ENCODE measurements at regions not wholly inside any gene's neighbourhood (a gene's known extent, or its start where the extent isn't known, plus 50 kb on each side); places are given as distances from the start of the nearest gene placed in this dataset.

DNA sequence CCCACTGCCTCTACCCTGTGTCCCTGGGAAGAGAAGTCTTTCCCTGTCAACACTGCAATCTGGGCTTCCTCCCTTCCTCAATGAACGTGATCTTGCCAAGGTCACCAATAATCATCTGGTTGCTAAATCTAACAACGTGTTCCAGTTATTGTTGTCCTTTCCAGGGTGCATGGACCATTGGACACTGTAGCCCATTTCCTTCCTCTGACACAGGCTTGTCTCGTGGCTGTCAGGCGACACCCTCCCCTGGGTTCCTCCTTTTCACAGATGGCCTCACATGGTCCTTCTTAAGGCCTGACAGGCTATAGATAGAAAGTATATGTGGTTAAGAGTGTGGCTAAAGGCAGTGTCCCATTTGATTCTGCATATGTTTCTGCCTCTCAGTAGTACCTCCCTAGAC, 67.7 kb upstream of the STARD13 start:
- BruUV-seq (replicated peaks) = no TSS peak
- no peak for ATAC-seq
- DNase-seq (ENCODE audit: low read depth, low spot score) = no peak
- peaks cover 2% of the 10 kb centered on the region; the same call in 1 of the 2 replicates for H3K27me3 ChIP-seq (ENCODE audit: control insufficient read depth, insufficient read depth, low read length)
- H3K36me3 ChIP-seq (ENCODE audit: control insufficient read depth, insufficient read depth, low read length) = no peaks in the 10 kb centered on the region
- ChIA-PET CTCF (no interaction called here), POLR2A (no interaction called here)
- TF ChIP-seq SIN3A (IDR thresholded peaks at IDR 0.05; ENCODE audit: borderline replicate concordance, insufficient read depth, low read depth, low read length) (no peak), TCF7L2 (IDR thresholded peaks at IDR 0.05; ENCODE audit: low read depth, low read length) (no peak), POLR2AphosphoS5 (IDR thresholded peaks at IDR 0.05; ENCODE audit: low read depth, low read length) (no peak)
- TF ChIP-seq, protein P1, sequence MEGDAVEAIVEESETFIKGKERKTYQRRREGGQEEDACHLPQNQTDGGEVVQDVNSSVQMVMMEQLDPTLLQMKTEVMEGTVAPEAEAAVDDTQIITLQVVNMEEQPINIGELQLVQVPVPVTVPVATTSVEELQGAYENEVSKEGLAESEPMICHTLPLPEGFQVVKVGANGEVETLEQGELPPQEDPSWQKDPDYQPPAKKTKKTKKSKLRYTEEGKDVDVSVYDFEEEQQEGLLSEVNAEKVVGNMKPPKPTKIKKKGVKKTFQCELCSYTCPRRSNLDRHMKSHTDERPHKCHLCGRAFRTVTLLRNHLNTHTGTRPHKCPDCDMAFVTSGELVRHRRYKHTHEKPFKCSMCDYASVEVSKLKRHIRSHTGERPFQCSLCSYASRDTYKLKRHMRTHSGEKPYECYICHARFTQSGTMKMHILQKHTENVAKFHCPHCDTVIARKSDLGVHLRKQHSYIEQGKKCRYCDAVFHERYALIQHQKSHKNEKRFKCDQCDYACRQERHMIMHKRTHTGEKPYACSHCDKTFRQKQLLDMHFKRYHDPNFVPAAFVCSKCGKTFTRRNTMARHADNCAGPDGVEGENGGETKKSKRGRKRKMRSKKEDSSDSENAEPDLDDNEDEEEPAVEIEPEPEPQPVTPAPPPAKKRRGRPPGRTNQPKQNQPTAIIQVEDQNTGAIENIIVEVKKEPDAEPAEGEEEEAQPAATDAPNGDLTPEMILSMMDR (IDR thresholded peaks at IDR 0.05) = no peak
- TF ChIP-seq, protein P2, sequence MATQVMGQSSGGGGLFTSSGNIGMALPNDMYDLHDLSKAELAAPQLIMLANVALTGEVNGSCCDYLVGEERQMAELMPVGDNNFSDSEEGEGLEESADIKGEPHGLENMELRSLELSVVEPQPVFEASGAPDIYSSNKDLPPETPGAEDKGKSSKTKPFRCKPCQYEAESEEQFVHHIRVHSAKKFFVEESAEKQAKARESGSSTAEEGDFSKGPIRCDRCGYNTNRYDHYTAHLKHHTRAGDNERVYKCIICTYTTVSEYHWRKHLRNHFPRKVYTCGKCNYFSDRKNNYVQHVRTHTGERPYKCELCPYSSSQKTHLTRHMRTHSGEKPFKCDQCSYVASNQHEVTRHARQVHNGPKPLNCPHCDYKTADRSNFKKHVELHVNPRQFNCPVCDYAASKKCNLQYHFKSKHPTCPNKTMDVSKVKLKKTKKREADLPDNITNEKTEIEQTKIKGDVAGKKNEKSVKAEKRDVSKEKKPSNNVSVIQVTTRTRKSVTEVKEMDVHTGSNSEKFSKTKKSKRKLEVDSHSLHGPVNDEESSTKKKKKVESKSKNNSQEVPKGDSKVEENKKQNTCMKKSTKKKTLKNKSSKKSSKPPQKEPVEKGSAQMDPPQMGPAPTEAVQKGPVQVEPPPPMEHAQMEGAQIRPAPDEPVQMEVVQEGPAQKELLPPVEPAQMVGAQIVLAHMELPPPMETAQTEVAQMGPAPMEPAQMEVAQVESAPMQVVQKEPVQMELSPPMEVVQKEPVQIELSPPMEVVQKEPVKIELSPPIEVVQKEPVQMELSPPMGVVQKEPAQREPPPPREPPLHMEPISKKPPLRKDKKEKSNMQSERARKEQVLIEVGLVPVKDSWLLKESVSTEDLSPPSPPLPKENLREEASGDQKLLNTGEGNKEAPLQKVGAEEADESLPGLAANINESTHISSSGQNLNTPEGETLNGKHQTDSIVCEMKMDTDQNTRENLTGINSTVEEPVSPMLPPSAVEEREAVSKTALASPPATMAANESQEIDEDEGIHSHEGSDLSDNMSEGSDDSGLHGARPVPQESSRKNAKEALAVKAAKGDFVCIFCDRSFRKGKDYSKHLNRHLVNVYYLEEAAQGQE (IDR thresholded peaks at IDR 0.05; ENCODE audit: insufficient read depth in 1 of 2, low read depth in 2 of 2, low read length in 1 of 2) = no peak
- H3K4me3 ChIP-seq (ENCODE audit: low read depth in 2 of 2, low read length in 2 of 2) = no peak overlapping the region
- intact Hi-C loops (cut with micrococcal nuclease; ENCODE audit: unreplicated experiment) = no loop called here
- H3K9me3 ChIP-seq (ENCODE audit: control insufficient read depth, insufficient read depth, low read depth, low read length) = no peaks in the 10 kb centered on the region
- no peaks in the 10 kb centered on the region for H3K4me1 ChIP-seq (ENCODE audit: control insufficient read depth, insufficient read depth, low read length)
- in situ Hi-C loops (cut with HindIII; ENCODE audit: low pct_unique_long_range_greater_than_20kb, low sequenced_read_pairs) = no loop called here
- H3K27ac ChIP-seq (ENCODE audit: low read length) = no peak overlapping the region

DNA sequence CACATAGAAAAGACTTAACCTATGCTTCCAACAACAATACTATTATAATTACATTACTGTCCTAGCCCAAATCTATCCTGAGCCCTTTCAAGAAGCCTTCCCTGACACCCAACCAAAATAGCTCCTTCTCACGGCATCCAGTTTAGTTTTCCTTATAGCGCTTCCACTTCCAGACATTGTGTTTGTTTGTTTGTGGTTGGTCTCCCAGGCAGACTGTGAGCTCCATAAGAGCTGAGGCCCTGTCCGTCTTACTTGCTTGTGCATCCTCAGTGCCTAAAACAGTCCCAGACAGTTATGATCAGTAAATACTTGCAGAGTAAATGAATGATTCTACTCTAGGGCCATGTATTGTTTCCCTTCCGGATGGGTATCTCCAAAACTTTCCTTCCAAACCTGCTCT, 68.1 kb upstream of the STARD13 start:
- DNase-seq (ENCODE audit: low read depth, low spot score) = no peak
- intact Hi-C loops (cut with micrococcal nuclease; ENCODE audit: unreplicated experiment) = no loop called here
- in situ Hi-C loops (cut with HindIII; ENCODE audit: low pct_unique_long_range_greater_than_20kb, low sequenced_read_pairs) = no loop called here
- Histone ChIP-seq H3K9me3 (ENCODE audit: control insufficient read depth, insufficient read depth, low read depth, low read length) (no peaks in the 10 kb centered on the region), H3K4me3 (ENCODE audit: low read depth in 2 of 2, low read length in 2 of 2) (no peak overlapping the region), H3K27me3 (ENCODE audit: control insufficient read depth, insufficient read depth, low read length) (peaks cover 2% of the 10 kb centered on the region; the same call in 1 of the 2 replicates), H3K4me1 (ENCODE audit: control insufficient read depth, insufficient read depth, low read length) (no peaks in the 10 kb centered on the region), H3K36me3 (ENCODE audit: control insufficient read depth, insufficient read depth, low read length) (no peaks in the 10 kb centered on the region), H3K27ac (ENCODE audit: low read length) (no peak overlapping the region)
- ATAC-seq = no peak
- ChIA-PET POLR2A (no interaction called here), CTCF (no interaction called here)
- TF ChIP-seq POLR2AphosphoS5 (IDR thresholded peaks at IDR 0.05; ENCODE audit: low read depth, low read length) = no peak
- no peak for TF ChIP-seq SIN3A (IDR thresholded peaks at IDR 0.05; ENCODE audit: borderline replicate concordance, insufficient read depth, low read depth, low read length)
- TF ChIP-seq, protein P1 (IDR thresholded peaks at IDR 0.05) = no peak
- TF ChIP-seq TCF7L2 (IDR thresholded peaks at IDR 0.05; ENCODE audit: low read depth, low read length) = no peak
- TF ChIP-seq, protein P2 (IDR thresholded peaks at IDR 0.05; ENCODE audit: insufficient read depth in 1 of 2, low read depth in 2 of 2, low read length in 1 of 2) = no peak
- no TSS peak for BruUV-seq (replicated peaks)

Measured in Panc1 (cell line).